ENCODE measurements at regions not wholly inside any gene's neighbourhood (a gene's known extent, or its start where the extent isn't known, plus 50 kb on each side); places are given as distances from the start of the nearest gene placed in this dataset.

GRCh38 chr5:154642499-154643245 lies 112.5 kb upstream of the LARP1 start:
- peak; percentile 35 to 57 (median 57); a peak in 5 of 6 replicates for TF ChIP-seq CTCF (IDR thresholded peaks at IDR 0.05 in 2 of 3, conservative IDR thresholded peaks at IDR 0.05 in 1 of 3; ENCODE audit: borderline replicate concordance in 1 of 3, insufficient read depth in 1 of 3, low read depth in 2 of 3, low read length in 2 of 3)
- no peak for TF ChIP-seq ATF3 (IDR thresholded peaks at IDR 0.05)
- no peak for TF ChIP-seq CEBPB (IDR thresholded peaks at IDR 0.05; ENCODE audit: low read depth)
- TF ChIP-seq EZH2 (IDR thresholded peaks at IDR 0.05) = no peak
- TF ChIP-seq POLR2A (IDR thresholded peaks at IDR 0.05; ENCODE audit: borderline replicate concordance, extremely low read depth, insufficient read depth, insufficient read length) = no peak
- peak; percentile 76 for TF ChIP-seq RAD21 (IDR thresholded peaks at IDR 0.05; ENCODE audit: low read depth)
- TF ChIP-seq ZBTB33 (IDR thresholded peaks at IDR 0.05; ENCODE audit: extremely low read depth, insufficient replicate concordance, low read length) = no peak
- TF ChIP-seq REST (IDR thresholded peaks at IDR 0.05; ENCODE audit: low read depth) = no peak
- TF ChIP-seq EGR1 (IDR thresholded peaks at IDR 0.05; ENCODE audit: low read depth) = no peak
